WTC11 (cell line): ENCODE measurements at regions not wholly inside any gene's neighbourhood (a gene's known extent, or its start where the extent isn't known, plus 50 kb on each side); places are given as distances from the start of the nearest gene placed in this dataset.

Experiments used
- ATAC-seq: fragments of 200-7000 bp; cut with Tn5 transposase; 2 replicates; pipeline ENCODE4 v1.10.0; 2021; ENCODE audit warnings: mild to moderate bottlenecking, moderate library complexity
- CTCF ChIA-PET: fragments of 300-600 bp; sonication (Branson Sonifier 250); formaldehyde crosslinking; loops from one replicate; lab custom pipeline; 2021; ENCODE audit warnings: antibody characterized with exemption; lab: Charles Lee
- POLR2A ChIA-PET: fragments of 350-600 bp; sonication (Branson Sonifier 250); formaldehyde crosslinking; loops from one replicate; lab custom pipeline; 2021; ENCODE audit warnings: antibody characterized with exemption; lab: Charles Lee
- DNase-seq: peaks from one replicate; pipeline ENCODE4 v3.0.0; 2021; ENCODE audit warnings: low spot score
- H3K27ac Mint-ChIP-seq: 2 replicates; pipeline ENCODE4 v1.8.0; 2021; ENCODE audit warnings: mixed read lengths
- H3K27me3 Mint-ChIP-seq: 2 replicates; pipeline ENCODE4 v1.8.0; 2021; ENCODE audit warnings: low read depth, mild to moderate bottlenecking, moderate library complexity, mixed read lengths
- H3K36me3 Mint-ChIP-seq: 2 replicates; pipeline ENCODE4 v1.8.0; 2021; ENCODE audit warnings: mixed read lengths
- H3K4me1 Mint-ChIP-seq: 2 replicates; pipeline ENCODE4 v1.8.0; 2022; ENCODE audit warnings: mixed read lengths
- H3K4me3 Mint-ChIP-seq: 2 replicates; pipeline ENCODE4 v1.8.0; 2021; ENCODE audit warnings: mild to moderate bottlenecking, moderate library complexity, mixed read lengths
- H3K9me3 Mint-ChIP-seq: 2 replicates; pipeline ENCODE4 v1.8.0; 2021; ENCODE audit warnings: mixed read lengths
- AR ChIP-seq: fragments of 250-450 bp; sonication (Bioruptor Pico); IDR thresholded peaks from 2 replicates; pipeline ENCODE4 v1.9.0; 2021; ENCODE audit warnings: mild to moderate bottlenecking
- ARID4B ChIP-seq: sonication (generic); formaldehyde crosslinking; IDR thresholded peaks from 2 replicates; pipeline ENCODE4 v1.8.0; 2023; ENCODE audit warnings: missing genetic modification reagents, mild to moderate bottlenecking, borderline replicate concordance
- ELF4 ChIP-seq: sonication (generic); formaldehyde crosslinking; IDR thresholded peaks from 2 replicates; pipeline ENCODE4 v1.8.1; 2022; ENCODE audit warnings: low read depth, mild to moderate bottlenecking, moderate library complexity, missing genetic modification reagents
- ESRRA ChIP-seq: sonication (generic); formaldehyde crosslinking; IDR thresholded peaks from 2 replicates; pipeline ENCODE4 v1.8.1; 2022; ENCODE audit warnings: mild to moderate bottlenecking, missing genetic modification reagents, borderline replicate concordance
- ETV6 ChIP-seq: sonication (generic); formaldehyde crosslinking; IDR thresholded peaks from 2 replicates; pipeline ENCODE4 v1.8.1; 2022; ENCODE audit warnings: mild to moderate bottlenecking, missing genetic modification reagents
- FOXK1 ChIP-seq: sonication (generic); formaldehyde crosslinking; IDR thresholded peaks from 2 replicates; pipeline ENCODE4 v1.8.0; 2022; ENCODE audit warnings: mild to moderate bottlenecking, moderate library complexity, missing genetic modification reagents
- GTF2I ChIP-seq: fragments of 250-450 bp; sonication (Bioruptor Pico); conservative IDR thresholded peaks from 2 replicates; pipeline ENCODE4 v1.4.0; 2021; ENCODE audit warnings: mild to moderate bottlenecking
- HMGA2 ChIP-seq: fragments of 250-450 bp; sonication (Bioruptor Pico); IDR thresholded peaks from 2 replicates; pipeline ENCODE4 v1.4.0; 2021; ENCODE audit warnings: mild to moderate bottlenecking, moderate library complexity
- MAX ChIP-seq: sonication (generic); formaldehyde crosslinking; IDR thresholded peaks from 2 replicates; pipeline ENCODE4 v1.8.0; 2022; ENCODE audit warnings: mild to moderate bottlenecking, missing genetic modification reagents
- NFYB ChIP-seq: sonication (generic); formaldehyde crosslinking; conservative IDR thresholded peaks from 2 replicates; pipeline ENCODE4 v1.8.0; 2022; ENCODE audit warnings: low read depth, missing genetic modification reagents
- PRRX2 ChIP-seq: fragments of 250-450 bp; sonication (Bioruptor Pico); IDR thresholded peaks from 2 replicates; pipeline ENCODE4 v1.8.0; 2021; ENCODE audit warnings: mild to moderate bottlenecking
- SMAD4 ChIP-seq: sonication (generic); formaldehyde crosslinking; IDR thresholded peaks from 2 replicates; pipeline ENCODE4 v1.8.0; 2022; ENCODE audit warnings: mild to moderate bottlenecking, missing genetic modification reagents
- SP1 ChIP-seq: sonication (generic); formaldehyde crosslinking; conservative IDR thresholded peaks from 2 replicates; pipeline ENCODE4 v1.8.1; 2022; ENCODE audit warnings: missing genetic modification reagents
- ZMAT4 ChIP-seq: fragments of 250-450 bp; sonication (Bioruptor Pico); IDR thresholded peaks from 2 replicates; pipeline ENCODE4 v1.9.0; 2021; ENCODE audit warnings: mild to moderate bottlenecking
- ZNF281 ChIP-seq: sonication (generic); formaldehyde crosslinking; IDR thresholded peaks from 2 replicates; pipeline ENCODE4 v1.8.0; 2023; ENCODE audit warnings: mild to moderate bottlenecking, missing genetic modification reagents
- ZNF425 ChIP-seq: fragments of 250-450 bp; sonication (Bioruptor Pico); conservative IDR thresholded peaks from 2 replicates; pipeline ENCODE4 v1.9.0; 2021; ENCODE audit warnings: mild to moderate bottlenecking
- ZNF671 ChIP-seq: fragments of 250-450 bp; sonication (Bioruptor Pico); IDR thresholded peaks from 2 replicates; pipeline ENCODE4 v1.8.0; 2021; ENCODE audit warnings: mild to moderate bottlenecking

GRCh38 chr11:79794057-79794456 is 353.2 kb upstream of the TENM4 start (continued):
- TF ChIP-seq ZNF425 = no peak
- no peak for TF ChIP-seq ARID4B (CRISPR knock-in tag)
- no peak for TF ChIP-seq PRRX2 (CRISPR knock-in tag)
- no peak for TF ChIP-seq FOXK1 (CRISPR knock-in tag)
- no peak for TF ChIP-seq ELF4 (CRISPR knock-in tag)
- TF ChIP-seq SP1 (CRISPR knock-in tag) = no peak
- no peak for TF ChIP-seq ZMAT4 (CRISPR knock-in tag)
- no peak for TF ChIP-seq ETV6 (CRISPR knock-in tag)
- no peak for TF ChIP-seq ESRRA (CRISPR knock-in tag)

- TF ChIP-seq MAX (no peak), SMAD4 (CRISPR knock-in tag) (no peak), NFYB (no peak), AR (no peak), ZNF671 (CRISPR knock-in tag) (no peak), SP1 (CRISPR knock-in tag) (no peak), HMGA2 (CRISPR knock-in tag) (no peak), PRRX2 (CRISPR knock-in tag) (no peak), GTF2I (CRISPR knock-in tag) (no peak), ZNF281 (no peak), ESRRA (CRISPR knock-in tag) (no peak)
- DNase-seq (no peak), ATAC-seq (no peak)
- ChIA-PET POLR2A (no interaction called here), CTCF (no interaction called here)
- Mint-ChIP-seq H3K27ac (no peak overlapping the region), H3K36me3 (no peaks in the 10 kb centered on the region), H3K9me3 (0 out of 2 replicates have a peak, but pooled peaks cover 3% of the 10 kb centered on the region), H3K4me1 (peaks cover 5% of the 10 kb centered on the region), H3K4me3 (no peak overlapping the region), H3K27me3 (peaks cover 9% of the 10 kb centered on the region)
Observed at GRCh38 chr11:79786961-79787360, 346.1 kb upstream of the TENM4 start.
